ENCODE measurements at regions not wholly inside any gene's neighbourhood (a gene's known extent, or its start where the extent isn't known, plus 50 kb on each side); places are given as distances from the start of the nearest gene placed in this dataset.

GRCh38 chr12:25769082-25769945 is 189.2 kb upstream of the RASSF8 start:
- no peak for TF ChIP-seq CTCF (IDR thresholded peaks at IDR 0.05 in 4 of 5, conservative IDR thresholded peaks at IDR 0.05 in 1 of 5)
- TF ChIP-seq POLR2A (IDR thresholded peaks at IDR 0.05): no peak

Data from gastrocnemius medialis (tissue), 4 donors.